SK-N-SH treated with all-trans-retinoic acid at 6 μM for 48 hours (cell line): ENCODE measurements at regions not wholly inside any gene's neighbourhood (a gene's known extent, or its start where the extent isn't known, plus 50 kb on each side); places are given as distances from the start of the nearest gene placed in this dataset.
A peak's percentile ranks its signal among the peaks of the same experiment; 100 is the strongest.

ENCODE experiments used
- ATAC-seq: fragments of 200-7000 bp; cut with Tn5 transposase; 3 replicates; pipeline ENCODE4 v1.9.1; 2020; ENCODE audit warnings: mild to moderate bottlenecking, moderate library complexity
- ARNTL ChIP-seq: fragments of 450-650 bp; formaldehyde crosslinking; IDR thresholded peaks from 2 replicates; pipeline ENCODE4 v1.5.0; 2020; ENCODE audit warnings: low read depth, mild to moderate bottlenecking, moderate library complexity, borderline replicate concordance
- BACH2 ChIP-seq: fragments of 250-450 bp; sonication (Bioruptor Pico); IDR thresholded peaks from 2 replicates; pipeline ENCODE4 v1.9.0; 2021; ENCODE audit warnings: mild to moderate bottlenecking, borderline replicate concordance
- ESRRG ChIP-seq: fragments of 250-450 bp; sonication (Bioruptor Pico); IDR thresholded peaks from 2 replicates; pipeline ENCODE4 v1.6.1; 2021; ENCODE audit warnings: mild to moderate bottlenecking
- ISL1 ChIP-seq: fragments of 250-450 bp; sonication (Bioruptor Pico); IDR thresholded peaks from 2 replicates; pipeline ENCODE4 v2.1.2; 2022; ENCODE audit warnings: mild to moderate bottlenecking, moderate library complexity
- OSR1 ChIP-seq: fragments of 250-450 bp; sonication (Bioruptor Pico); IDR thresholded peaks from 2 replicates; pipeline ENCODE4 v1.8.0; 2022; ENCODE audit warnings: moderate library complexity, mild to moderate bottlenecking, inconsistent platforms
- PPARA ChIP-seq: fragments of 250-450 bp; sonication (Bioruptor Pico); IDR thresholded peaks from 2 replicates; pipeline ENCODE4 v1.5.0; 2020; ENCODE audit warnings: mild to moderate bottlenecking, borderline replicate concordance
- RARB ChIP-seq: fragments of 250-450 bp; sonication (Bioruptor Pico); IDR thresholded peaks from 2 replicates; pipeline ENCODE4 v1.8.0; 2021; ENCODE audit warnings: mild to moderate bottlenecking, moderate library complexity
- SNAI2 ChIP-seq: fragments of 250-450 bp; sonication (Bioruptor Pico); IDR thresholded peaks from 2 replicates; pipeline ENCODE4 v1.5.0; 2020; ENCODE audit warnings: mild to moderate bottlenecking, moderate library complexity
- ZFP30 ChIP-seq: fragments of 450-650 bp; formaldehyde crosslinking; IDR thresholded peaks from 2 replicates; pipeline ENCODE4 v1.5.0; 2022; ENCODE audit warnings: mild to moderate bottlenecking, moderate library complexity
- ZNF565 ChIP-seq: fragments of 450-650 bp; formaldehyde crosslinking; conservative IDR thresholded peaks from 2 replicates; pipeline ENCODE4 v1.5.0; 2020; ENCODE audit warnings: low read depth, mild to moderate bottlenecking, moderate library complexity
- ZNF70 ChIP-seq: fragments of 450-650 bp; formaldehyde crosslinking; IDR thresholded peaks from 2 replicates; pipeline ENCODE4 v1.5.0; 2020; ENCODE audit warnings: mild to moderate bottlenecking, moderate library complexity
- ZNF8 ChIP-seq: fragments of 450-650 bp; formaldehyde crosslinking; IDR thresholded peaks from 2 replicates; pipeline ENCODE4 v1.5.0; 2020; ENCODE audit warnings: mild to moderate bottlenecking, moderate library complexity
- TF ChIP-seq, protein P1 (sequence below): fragments of 250-450 bp; sonication (Bioruptor Pico); IDR thresholded peaks from 2 replicates; pipeline ENCODE4 v1.8.0; 2021; ENCODE audit warnings: low read depth, mild to moderate bottlenecking, moderate library complexity, borderline replicate concordance
- TF ChIP-seq, protein P2 (sequence below): fragments of 250-450 bp; sonication (Bioruptor Pico); IDR thresholded peaks from 2 replicates; pipeline ENCODE4 v1.5.0; 2020; ENCODE audit warnings: mild to moderate bottlenecking, moderate library complexity
- TF ChIP-seq, protein P3 (sequence below): fragments of 250-450 bp; sonication (Bioruptor Pico); IDR thresholded peaks from 2 replicates; pipeline ENCODE4 v1.8.0; 2020; ENCODE audit warnings: mild to moderate bottlenecking, moderate library complexity, borderline replicate concordance
- TF ChIP-seq, protein P4 (sequence below): fragments of 250-450 bp; sonication (Bioruptor Pico); IDR thresholded peaks from 2 replicates; pipeline ENCODE4 v1.5.1; 2021; ENCODE audit warnings: mild to moderate bottlenecking, moderate library complexity
- TF ChIP-seq, protein P5 (sequence below): fragments of 250-450 bp; sonication (Bioruptor Pico); IDR thresholded peaks from 2 replicates; pipeline ENCODE4 v1.5.1; 2020; ENCODE audit warnings: low read depth, mild to moderate bottlenecking, moderate library complexity

DNA sequence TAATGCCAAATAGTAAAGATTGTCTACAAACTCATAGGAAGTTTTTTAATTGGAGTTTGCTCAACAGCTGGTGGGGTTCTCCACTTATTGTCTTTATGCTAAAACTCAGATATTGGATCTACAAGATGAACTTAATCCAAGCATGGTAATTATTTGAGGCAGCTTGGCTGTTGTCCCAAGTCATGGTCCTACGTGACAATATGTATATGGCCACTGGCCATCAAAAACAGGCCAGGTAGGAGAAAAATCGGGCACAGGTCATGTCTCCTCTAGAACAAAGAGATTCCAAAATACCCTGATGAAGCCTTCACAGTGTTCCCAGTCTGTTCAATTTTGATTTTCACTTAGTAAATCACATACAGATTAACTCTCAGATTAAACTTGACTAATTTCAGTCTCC, 606.4 kb downstream of the TNS3 start (continued):
- TF ChIP-seq, protein P1, sequence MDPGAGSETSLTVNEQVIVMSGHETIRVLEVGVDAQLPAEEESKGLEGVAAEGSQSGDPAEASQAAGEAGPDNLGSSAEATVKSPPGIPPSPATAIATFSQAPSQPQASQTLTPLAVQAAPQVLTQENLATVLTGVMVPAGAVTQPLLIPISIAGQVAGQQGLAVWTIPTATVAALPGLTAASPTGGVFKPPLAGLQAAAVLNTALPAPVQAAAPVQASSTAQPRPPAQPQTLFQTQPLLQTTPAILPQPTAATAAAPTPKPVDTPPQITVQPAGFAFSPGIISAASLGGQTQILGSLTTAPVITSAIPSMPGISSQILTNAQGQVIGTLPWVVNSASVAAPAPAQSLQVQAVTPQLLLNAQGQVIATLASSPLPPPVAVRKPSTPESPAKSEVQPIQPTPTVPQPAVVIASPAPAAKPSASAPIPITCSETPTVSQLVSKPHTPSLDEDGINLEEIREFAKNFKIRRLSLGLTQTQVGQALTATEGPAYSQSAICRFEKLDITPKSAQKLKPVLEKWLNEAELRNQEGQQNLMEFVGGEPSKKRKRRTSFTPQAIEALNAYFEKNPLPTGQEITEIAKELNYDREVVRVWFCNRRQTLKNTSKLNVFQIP (CRISPR knock-in tag) = no peak
- TF ChIP-seq ZFP30 (CRISPR knock-in tag) (no peak), ZNF8 (no peak)

DNA sequence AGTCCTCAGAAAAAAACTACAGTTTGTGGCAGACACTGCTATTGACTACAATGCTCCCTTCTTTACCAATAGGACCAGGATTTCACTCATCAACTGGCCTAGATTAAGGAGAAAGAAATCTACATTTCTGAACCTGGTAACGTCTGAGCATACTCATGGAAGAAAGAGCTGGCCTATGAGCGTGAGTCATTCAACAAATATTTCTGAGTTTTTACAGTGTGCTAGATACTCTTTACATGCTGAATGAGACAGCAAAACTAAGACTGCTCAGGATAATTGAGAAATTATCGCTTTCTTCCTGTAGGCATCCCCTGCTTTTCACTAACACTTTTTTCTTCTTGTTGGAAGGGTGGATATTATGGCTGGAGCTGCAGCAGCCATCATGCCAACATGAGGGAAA, 609.7 kb downstream of the TNS3 start:
- peak; percentile 65 for ATAC-seq
- TF ChIP-seq SNAI2 (CRISPR knock-in tag) = no peak
- TF ChIP-seq, protein P2, sequence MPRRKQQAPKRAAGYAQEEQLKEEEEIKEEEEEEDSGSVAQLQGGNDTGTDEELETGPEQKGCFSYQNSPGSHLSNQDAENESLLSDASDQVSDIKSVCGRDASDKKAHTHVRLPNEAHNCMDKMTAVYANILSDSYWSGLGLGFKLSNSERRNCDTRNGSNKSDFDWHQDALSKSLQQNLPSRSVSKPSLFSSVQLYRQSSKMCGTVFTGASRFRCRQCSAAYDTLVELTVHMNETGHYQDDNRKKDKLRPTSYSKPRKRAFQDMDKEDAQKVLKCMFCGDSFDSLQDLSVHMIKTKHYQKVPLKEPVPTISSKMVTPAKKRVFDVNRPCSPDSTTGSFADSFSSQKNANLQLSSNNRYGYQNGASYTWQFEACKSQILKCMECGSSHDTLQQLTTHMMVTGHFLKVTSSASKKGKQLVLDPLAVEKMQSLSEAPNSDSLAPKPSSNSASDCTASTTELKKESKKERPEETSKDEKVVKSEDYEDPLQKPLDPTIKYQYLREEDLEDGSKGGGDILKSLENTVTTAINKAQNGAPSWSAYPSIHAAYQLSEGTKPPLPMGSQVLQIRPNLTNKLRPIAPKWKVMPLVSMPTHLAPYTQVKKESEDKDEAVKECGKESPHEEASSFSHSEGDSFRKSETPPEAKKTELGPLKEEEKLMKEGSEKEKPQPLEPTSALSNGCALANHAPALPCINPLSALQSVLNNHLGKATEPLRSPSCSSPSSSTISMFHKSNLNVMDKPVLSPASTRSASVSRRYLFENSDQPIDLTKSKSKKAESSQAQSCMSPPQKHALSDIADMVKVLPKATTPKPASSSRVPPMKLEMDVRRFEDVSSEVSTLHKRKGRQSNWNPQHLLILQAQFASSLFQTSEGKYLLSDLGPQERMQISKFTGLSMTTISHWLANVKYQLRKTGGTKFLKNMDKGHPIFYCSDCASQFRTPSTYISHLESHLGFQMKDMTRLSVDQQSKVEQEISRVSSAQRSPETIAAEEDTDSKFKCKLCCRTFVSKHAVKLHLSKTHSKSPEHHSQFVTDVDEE (CRISPR knock-in tag) = no peak
- TF ChIP-seq RARB (CRISPR knock-in tag) = no peak
- TF ChIP-seq ZNF70 (CRISPR knock-in tag) = no peak
- TF ChIP-seq, protein P3, sequence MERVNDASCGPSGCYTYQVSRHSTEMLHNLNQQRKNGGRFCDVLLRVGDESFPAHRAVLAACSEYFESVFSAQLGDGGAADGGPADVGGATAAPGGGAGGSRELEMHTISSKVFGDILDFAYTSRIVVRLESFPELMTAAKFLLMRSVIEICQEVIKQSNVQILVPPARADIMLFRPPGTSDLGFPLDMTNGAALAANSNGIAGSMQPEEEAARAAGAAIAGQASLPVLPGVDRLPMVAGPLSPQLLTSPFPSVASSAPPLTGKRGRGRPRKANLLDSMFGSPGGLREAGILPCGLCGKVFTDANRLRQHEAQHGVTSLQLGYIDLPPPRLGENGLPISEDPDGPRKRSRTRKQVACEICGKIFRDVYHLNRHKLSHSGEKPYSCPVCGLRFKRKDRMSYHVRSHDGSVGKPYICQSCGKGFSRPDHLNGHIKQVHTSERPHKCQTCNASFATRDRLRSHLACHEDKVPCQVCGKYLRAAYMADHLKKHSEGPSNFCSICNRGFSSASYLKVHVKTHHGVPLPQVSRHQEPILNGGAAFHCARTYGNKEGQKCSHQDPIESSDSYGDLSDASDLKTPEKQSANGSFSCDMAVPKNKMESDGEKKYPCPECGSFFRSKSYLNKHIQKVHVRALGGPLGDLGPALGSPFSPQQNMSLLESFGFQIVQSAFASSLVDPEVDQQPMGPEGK (CRISPR knock-in tag) = no peak
- TF ChIP-seq PPARA (CRISPR knock-in tag) = no peak
- TF ChIP-seq, protein P4, sequence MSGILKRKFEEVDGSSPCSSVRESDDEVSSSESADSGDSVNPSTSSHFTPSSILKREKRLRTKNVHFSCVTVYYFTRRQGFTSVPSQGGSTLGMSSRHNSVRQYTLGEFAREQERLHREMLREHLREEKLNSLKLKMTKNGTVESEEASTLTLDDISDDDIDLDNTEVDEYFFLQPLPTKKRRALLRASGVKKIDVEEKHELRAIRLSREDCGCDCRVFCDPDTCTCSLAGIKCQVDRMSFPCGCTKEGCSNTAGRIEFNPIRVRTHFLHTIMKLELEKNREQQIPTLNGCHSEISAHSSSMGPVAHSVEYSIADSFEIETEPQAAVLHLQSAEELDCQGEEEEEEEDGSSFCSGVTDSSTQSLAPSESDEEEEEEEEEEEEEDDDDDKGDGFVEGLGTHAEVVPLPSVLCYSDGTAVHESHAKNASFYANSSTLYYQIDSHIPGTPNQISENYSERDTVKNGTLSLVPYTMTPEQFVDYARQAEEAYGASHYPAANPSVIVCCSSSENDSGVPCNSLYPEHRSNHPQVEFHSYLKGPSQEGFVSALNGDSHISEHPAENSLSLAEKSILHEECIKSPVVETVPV = no peak
- no peak for TF ChIP-seq ZFP30 (CRISPR knock-in tag)
- TF ChIP-seq, protein P1 (CRISPR knock-in tag) = no peak
- TF ChIP-seq BACH2 (CRISPR knock-in tag) = no peak

DNA sequence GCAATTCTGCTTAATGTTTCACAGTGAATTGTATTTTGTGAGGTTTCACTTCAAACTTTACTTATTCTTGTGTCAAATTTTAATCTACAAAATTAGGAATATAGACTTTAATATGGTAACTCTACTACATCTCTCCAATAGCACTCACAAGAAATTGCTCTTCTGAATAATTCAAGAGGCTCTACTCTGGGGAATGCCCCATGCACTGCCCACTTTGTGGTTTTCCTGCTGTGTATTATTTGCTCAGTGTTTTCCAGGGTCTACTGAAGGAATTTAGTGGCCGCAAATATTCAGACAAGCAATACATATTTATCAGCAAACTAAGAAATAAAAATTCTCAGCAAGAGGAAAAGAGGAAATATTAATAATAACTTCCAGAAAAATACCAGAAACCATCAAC, 611.4 kb downstream of the TNS3 start:
- TF ChIP-seq ZNF70 (CRISPR knock-in tag) (no peak), BACH2 (CRISPR knock-in tag) (no peak), ARNTL (CRISPR knock-in tag) (no peak), OSR1 (CRISPR knock-in tag) (no peak), ISL1 (no peak), ZNF8 (no peak), RARB (CRISPR knock-in tag) (no peak), ZFP30 (CRISPR knock-in tag) (no peak), ESRRG (CRISPR knock-in tag) (no peak), ZNF565 (CRISPR knock-in tag) (no peak)
- TF ChIP-seq, protein P3 (CRISPR knock-in tag) = no peak
- TF ChIP-seq, protein P1 (CRISPR knock-in tag) = no peak
- TF ChIP-seq, protein P5, sequence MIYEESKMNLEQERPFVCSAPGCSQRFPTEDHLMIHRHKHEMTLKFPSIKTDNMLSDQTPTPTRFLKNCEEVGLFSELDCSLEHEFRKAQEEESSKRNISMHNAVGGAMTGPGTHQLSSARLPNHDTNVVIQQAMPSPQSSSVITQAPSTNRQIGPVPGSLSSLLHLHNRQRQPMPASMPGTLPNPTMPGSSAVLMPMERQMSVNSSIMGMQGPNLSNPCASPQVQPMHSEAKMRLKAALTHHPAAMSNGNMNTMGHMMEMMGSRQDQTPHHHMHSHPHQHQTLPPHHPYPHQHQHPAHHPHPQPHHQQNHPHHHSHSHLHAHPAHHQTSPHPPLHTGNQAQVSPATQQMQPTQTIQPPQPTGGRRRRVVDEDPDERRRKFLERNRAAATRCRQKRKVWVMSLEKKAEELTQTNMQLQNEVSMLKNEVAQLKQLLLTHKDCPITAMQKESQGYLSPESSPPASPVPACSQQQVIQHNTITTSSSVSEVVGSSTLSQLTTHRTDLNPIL = no peak
- ATAC-seq = no peak
